ENCODE measurements at regions not wholly inside any gene's neighbourhood (a gene's known extent, or its start where the extent isn't known, plus 50 kb on each side); places are given as distances from the start of the nearest gene placed in this dataset.

- TF ChIP-seq, protein P1, sequence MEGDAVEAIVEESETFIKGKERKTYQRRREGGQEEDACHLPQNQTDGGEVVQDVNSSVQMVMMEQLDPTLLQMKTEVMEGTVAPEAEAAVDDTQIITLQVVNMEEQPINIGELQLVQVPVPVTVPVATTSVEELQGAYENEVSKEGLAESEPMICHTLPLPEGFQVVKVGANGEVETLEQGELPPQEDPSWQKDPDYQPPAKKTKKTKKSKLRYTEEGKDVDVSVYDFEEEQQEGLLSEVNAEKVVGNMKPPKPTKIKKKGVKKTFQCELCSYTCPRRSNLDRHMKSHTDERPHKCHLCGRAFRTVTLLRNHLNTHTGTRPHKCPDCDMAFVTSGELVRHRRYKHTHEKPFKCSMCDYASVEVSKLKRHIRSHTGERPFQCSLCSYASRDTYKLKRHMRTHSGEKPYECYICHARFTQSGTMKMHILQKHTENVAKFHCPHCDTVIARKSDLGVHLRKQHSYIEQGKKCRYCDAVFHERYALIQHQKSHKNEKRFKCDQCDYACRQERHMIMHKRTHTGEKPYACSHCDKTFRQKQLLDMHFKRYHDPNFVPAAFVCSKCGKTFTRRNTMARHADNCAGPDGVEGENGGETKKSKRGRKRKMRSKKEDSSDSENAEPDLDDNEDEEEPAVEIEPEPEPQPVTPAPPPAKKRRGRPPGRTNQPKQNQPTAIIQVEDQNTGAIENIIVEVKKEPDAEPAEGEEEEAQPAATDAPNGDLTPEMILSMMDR (IDR thresholded peaks at IDR 0.05; ENCODE audit: low read depth, low read length) = no peak
- Histone ChIP-seq H3K9me3 (ENCODE audit: control insufficient read depth, insufficient read depth, low read length) (no peaks in the 10 kb centered on the region), H3K4me3 (ENCODE audit: low read depth, low read length) (no peak overlapping the region), H3K27me3 (ENCODE audit: control insufficient read depth, insufficient read depth, low read length) (no peaks in the 10 kb centered on the region), H3K27ac (ENCODE audit: low read depth, low read length) (no peak overlapping the region)
- ChIA-PET CTCF (no interaction called here), POLR2A (no interaction called here)
- DNase-seq (ENCODE audit: low read depth, low spot score) = no peak
Measured at GRCh38 chr2:198700319-198700718, 757.4 kb downstream of the SATB2 start.

DNA sequence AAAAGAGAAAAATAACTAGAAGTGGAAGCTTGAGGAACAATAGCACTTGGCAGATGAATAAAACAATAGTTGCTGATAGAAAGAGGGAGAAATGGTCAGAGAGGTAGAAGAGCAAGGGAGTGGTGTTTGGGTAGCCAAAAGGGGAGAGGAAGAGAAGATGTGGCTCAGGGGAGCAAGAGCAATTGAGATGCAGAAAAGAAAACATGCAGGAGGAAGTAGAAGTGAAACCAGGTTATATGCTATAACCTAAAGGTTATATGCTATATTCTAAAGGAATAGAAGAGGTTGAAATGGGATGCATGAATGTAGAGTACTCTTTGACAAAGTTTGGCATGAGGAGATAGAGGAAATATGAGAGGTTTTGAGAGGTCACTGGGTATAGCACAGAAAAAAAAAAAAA lies 759.5 kb downstream of the SATB2 start:
- ChIA-PET POLR2A (no interaction called here), CTCF (interaction anchor here (1.9 kb wide), 1 partner anchor 41 kb away, joined by 4 read pairs; no protein-coding TSS in a partner anchor)
- DNase-seq (ENCODE audit: low read depth, low spot score) = no peak
- Histone ChIP-seq H3K4me3 (ENCODE audit: low read depth, low read length) (no peak overlapping the region), H3K27me3 (ENCODE audit: control insufficient read depth, insufficient read depth, low read length) (no peaks in the 10 kb centered on the region), H3K9me3 (ENCODE audit: control insufficient read depth, insufficient read depth, low read length) (no peaks in the 10 kb centered on the region), H3K27ac (ENCODE audit: low read depth, low read length) (no peak overlapping the region)
- TF ChIP-seq, protein P1 (IDR thresholded peaks at IDR 0.05; ENCODE audit: low read depth, low read length) = no peak

GRCh38 chr2:198697794-198698193 lies 759.9 kb downstream of the SATB2 start:
- POLR2A ChIA-PET = no interaction called here
- no peak overlapping the region for H3K4me3 ChIP-seq (ENCODE audit: low read depth, low read length)
- TF ChIP-seq, protein P1 (IDR thresholded peaks at IDR 0.05; ENCODE audit: low read depth, low read length) = no peak
- no peaks in the 10 kb centered on the region for H3K9me3 ChIP-seq (ENCODE audit: control insufficient read depth, insufficient read depth, low read length)
- DNase-seq (ENCODE audit: low read depth, low spot score) = no peak
- H3K27me3 ChIP-seq (ENCODE audit: control insufficient read depth, insufficient read depth, low read length) = no peaks in the 10 kb centered on the region
- no peak overlapping the region for H3K27ac ChIP-seq (ENCODE audit: low read depth, low read length)
- CTCF ChIA-PET = interaction anchor here (1.9 kb wide), 1 partner anchor 41 kb away, joined by 4 read pairs; no protein-coding TSS in a partner anchor

- no peaks in the 10 kb centered on the region for H3K9me3 ChIP-seq (ENCODE audit: control insufficient read depth, insufficient read depth, low read length)
- no peak overlapping the region for H3K4me3 ChIP-seq (ENCODE audit: low read depth, low read length)
- H3K27me3 ChIP-seq (ENCODE audit: control insufficient read depth, insufficient read depth, low read length) = no peaks in the 10 kb centered on the region
- H3K27ac ChIP-seq (ENCODE audit: low read depth, low read length) = no peak overlapping the region
- POLR2A ChIA-PET = no interaction called here
- CTCF ChIA-PET = interaction anchor here (1.9 kb wide), 1 partner anchor 40 kb away, joined by 4 read pairs; no protein-coding TSS in a partner anchor
- no peak for DNase-seq (ENCODE audit: low read depth, low spot score)
- TF ChIP-seq, protein P1 (IDR thresholded peaks at IDR 0.05; ENCODE audit: low read depth, low read length) = no peak
Measured at GRCh38 chr2:198697218-198697617, 760.5 kb downstream of the SATB2 start.

DNA sequence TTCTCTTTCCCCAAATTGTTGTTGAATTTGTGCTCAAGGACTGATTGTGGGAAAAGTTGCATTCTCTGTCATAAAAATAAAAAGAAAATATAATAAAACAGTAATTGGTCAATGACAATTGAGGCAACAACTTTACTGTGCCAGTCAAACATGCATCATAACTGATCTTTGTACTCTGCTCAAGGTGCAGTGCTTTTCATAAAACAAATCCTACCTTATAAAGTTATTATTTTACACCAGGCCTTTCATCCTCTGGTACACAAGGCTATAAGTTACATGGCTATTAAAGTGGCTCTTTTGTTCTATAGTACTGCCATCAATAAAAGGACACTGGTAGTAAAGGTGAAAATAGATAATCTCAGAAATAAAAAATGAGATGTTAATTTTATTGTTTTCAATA lies 761.9 kb downstream of the SATB2 start:
- Histone ChIP-seq H3K27ac (ENCODE audit: low read depth, low read length) (no peak overlapping the region), H3K4me3 (ENCODE audit: low read depth, low read length) (no peak overlapping the region), H3K27me3 (ENCODE audit: control insufficient read depth, insufficient read depth, low read length) (no peaks in the 10 kb centered on the region), H3K9me3 (ENCODE audit: control insufficient read depth, insufficient read depth, low read length) (no peaks in the 10 kb centered on the region)
- TF ChIP-seq, protein P1 (IDR thresholded peaks at IDR 0.05; ENCODE audit: low read depth, low read length) = no peak
- ChIA-PET POLR2A (no interaction called here), CTCF (no interaction called here)
- DNase-seq (ENCODE audit: low read depth, low spot score) = no peak

Data from AG04450 (cell line).